A549 (cell line): ENCODE measurements at regions not wholly inside any gene's neighbourhood (a gene's known extent, or its start where the extent isn't known, plus 50 kb on each side); places are given as distances from the start of the nearest gene placed in this dataset.

Experiments used
- ATAC-seq, 2 experiments: fragments of 200-7000 bp in 1 of 2; fragments of >200 bp in 1 of 2; cut with Nextera tagmentation in 1 of 2; cut with Tn5 transposase in 1 of 2; 3 replicates each; pipeline versions ENCODE4 v1.8.0 to v1.9.1; 2018 to 2020; ENCODE audit warnings: mild to moderate bottlenecking in 1 of 2, moderate library complexity in 1 of 2
- CTCF ChIA-PET: fragments of 300-600 bp; sonication (Branson Sonifier 250); formaldehyde crosslinking; extraction: SDS; loops from one replicate; lab custom pipeline; 2021; ENCODE audit warnings: antibody characterized with exemption, inconsistent platforms; lab: Yijun Ruan, JAX
- POLR2A ChIA-PET: fragments of 350-600 bp; formaldehyde crosslinking; extraction: SDS; loops from one replicate; lab custom pipeline; 2021; ENCODE audit warnings: antibody characterized with exemption, inconsistent platforms; lab: Yijun Ruan, JAX
- DNase-seq, 2 experiments: peaks; one replicate each; pipeline versions ENCODE4 v3.0.0 to v3.0.0-alpha.2; 2011 to 2016; ENCODE audit warnings: low read depth in 1 of 2, low spot score in 1 of 2
- FAIRE-seq: peaks from 2 replicates; lab custom pipeline; 2011; peaks lifted over from hg19 to GRCh38; lab: Jason Lieb, UNC
- H3K27ac ChIP-seq, 2 experiments: fragments of >200 bp; sonication (Bioruptor Twin); formaldehyde crosslinking; 3 replicates each; pipeline ENCODE4 v1.5.1; 2016 to 2017
- H3K4me1 ChIP-seq: fragments of >200 bp; sonication (Bioruptor Twin); formaldehyde crosslinking; 3 replicates; pipeline ENCODE4 v1.6.1; 2016
- H3K4me2 ChIP-seq: fragments of >200 bp; sonication (Bioruptor Twin); formaldehyde crosslinking; 3 replicates; pipeline ENCODE4 v1.6.1; 2016
- H3K4me3 ChIP-seq: fragments of >200 bp; sonication (Bioruptor Twin); formaldehyde crosslinking; 3 replicates; pipeline ENCODE4 v1.5.1; 2016
- H3K9me3 ChIP-seq: fragments of >200 bp; sonication (Bioruptor Twin); formaldehyde crosslinking; 3 replicates; pipeline ENCODE4 v1.6.1; 2016
- BHLHE40 ChIP-seq: IDR thresholded peaks from 2 replicates; pipeline ENCODE4 v1.6.1; 2012; ENCODE audit warnings: low read depth, low read length, inconsistent platforms
- CBX8 ChIP-seq: fragments of 200-600 bp; sonication (generic); IDR thresholded peaks from 2 replicates; pipeline ENCODE4 v1.6.1; 2016
- CEBPB ChIP-seq, 2 experiments: fragments of >200 bp in 1 of 2; sonication (Bioruptor Twin) in 1 of 2; formaldehyde crosslinking in 1 of 2; IDR thresholded peaks; 2 replicates each; pipeline ENCODE4 v1.6.1; 2012 to 2016
- CHD2 ChIP-seq: fragments of 150-350 bp; IDR thresholded peaks from 2 replicates; pipeline ENCODE4 v1.6.1; 2014; ENCODE audit warnings: low read length; ENCODE audit not compliant: partially characterized antibody
- CTCF ChIP-seq: fragments of >200 bp; sonication (Bioruptor Twin); formaldehyde crosslinking; IDR thresholded peaks from 3 replicates; pipeline ENCODE4 v1.5.1; 2016
- EHF ChIP-seq: fragments of 250-450 bp; sonication (Bioruptor Pico); IDR thresholded peaks from 2 replicates; pipeline ENCODE4 v1.5.0; 2020; ENCODE audit warnings: mild to moderate bottlenecking
- FOSB ChIP-seq: fragments of 250-450 bp; sonication (Bioruptor Pico); IDR thresholded peaks from 2 replicates; pipeline ENCODE4 v1.5.0; 2020; ENCODE audit warnings: mild to moderate bottlenecking, moderate library complexity
- GATA3 ChIP-seq: IDR thresholded peaks from 2 replicates; pipeline ENCODE4 v1.6.1; 2012; ENCODE audit warnings: borderline replicate concordance
- HEYL ChIP-seq: fragments of 250-450 bp; sonication (Bioruptor Pico); IDR thresholded peaks from 2 replicates; pipeline ENCODE4 v1.8.0; 2021; ENCODE audit warnings: mild to moderate bottlenecking, moderate library complexity
- JUNB ChIP-seq: fragments of >200 bp; sonication (Bioruptor Twin); formaldehyde crosslinking; IDR thresholded peaks from 2 replicates; pipeline ENCODE4 v1.6.1; 2016
- MAFK ChIP-seq: fragments of 450-650 bp; IDR thresholded peaks from 2 replicates; pipeline ENCODE4 v1.6.1; 2014; ENCODE audit not compliant: partially characterized antibody
- MAX ChIP-seq: IDR thresholded peaks from 2 replicates; pipeline ENCODE4 v1.6.1; 2012
- NFE2L2 ChIP-seq: fragments of 150-350 bp; conservative IDR thresholded peaks from 2 replicates; pipeline ENCODE4 v1.6.1; 2014; ENCODE audit warnings: low read length
- NR3C1 ChIP-seq: fragments of >200 bp; sonication (Bioruptor Twin); formaldehyde crosslinking; IDR thresholded peaks from 3 replicates; pipeline ENCODE4 v1.6.1; 2017
- PBX3 ChIP-seq: IDR thresholded peaks from 2 replicates; pipeline ENCODE4 v1.6.1; 2012
- POLR2AphosphoS2 ChIP-seq: conservative IDR thresholded peaks from 2 replicates; pipeline ENCODE4 v1.6.1; 2012; ENCODE audit warnings: low read length, improper control_type of control experiment, inconsistent platforms
- RAD21 ChIP-seq, 2 experiments: fragments of >200 bp in 1 of 2; sonication (Bioruptor Twin) in 1 of 2; formaldehyde crosslinking in 1 of 2; IDR thresholded peaks in 1 of 2; conservative IDR thresholded peaks in 1 of 2; 2 replicates in 1 of 2; 3 replicates in 1 of 2; pipeline ENCODE4 v1.6.1; 2012 to 2018; ENCODE audit warnings: inconsistent platforms in 1 of 2
- RARB ChIP-seq: fragments of 250-450 bp; sonication (Bioruptor Pico); IDR thresholded peaks from 2 replicates; pipeline ENCODE4 v1.8.0; 2021; ENCODE audit warnings: mild to moderate bottlenecking, moderate library complexity
- RCOR1 ChIP-seq: fragments of 150-350 bp; IDR thresholded peaks from 2 replicates; pipeline ENCODE4 v1.6.1; 2014; ENCODE audit warnings: antibody characterized with exemption, low read length, low read depth
- REST ChIP-seq: fragments of 200-600 bp; sonication (generic); IDR thresholded peaks from 2 replicates; pipeline ENCODE4 v1.6.1; 2016; ENCODE audit warnings: antibody characterized with exemption, mild to moderate bottlenecking, moderate library complexity
- SREBF2 ChIP-seq: fragments of 450-650 bp; IDR thresholded peaks from 2 replicates; pipeline ENCODE4 v1.6.1; 2014; ENCODE audit warnings: mild to moderate bottlenecking, moderate library complexity
- TP53 ChIP-seq: fragments of 250-450 bp; sonication (Bioruptor Pico); IDR thresholded peaks from 2 replicates; pipeline ENCODE4 v1.5.0; 2021; ENCODE audit warnings: mild to moderate bottlenecking, moderate library complexity
- USF2 ChIP-seq: fragments of 450-650 bp; IDR thresholded peaks from 2 replicates; pipeline ENCODE4 v1.6.1; 2014; ENCODE audit warnings: antibody characterized with exemption
- ZC3H11A ChIP-seq: fragments of 450-650 bp; IDR thresholded peaks from 2 replicates; pipeline ENCODE4 v1.6.1; 2014; ENCODE audit warnings: antibody characterized with exemption, mild to moderate bottlenecking
- ZNF302 ChIP-seq: fragments of 250-450 bp; sonication (Bioruptor Pico); IDR thresholded peaks from 2 replicates; pipeline ENCODE4 v1.9.0; 2021; ENCODE audit warnings: inconsistent platforms, mild to moderate bottlenecking, moderate library complexity
- ZSCAN20 ChIP-seq: fragments of 250-450 bp; sonication (Bioruptor Pico); IDR thresholded peaks from 2 replicates; pipeline ENCODE4 v1.8.0; 2022; ENCODE audit warnings: mild to moderate bottlenecking, moderate library complexity
- WGBS: methylation state at CpG from one replicate; pipeline ENCODE4 v1.1.6; 2017; ENCODE audit errors: missing lambda C conversion rate; 5-methylcytosine and 5-hydroxymethylcytosine counted together

- DNase-seq = no peak
- no peak for TF ChIP-seq USF2
- no peak for TF ChIP-seq BHLHE40
- no peak for TF ChIP-seq CHD2
- TF ChIP-seq ZC3H11A = no peak
- no peak for TF ChIP-seq FOSB
- no peak for TF ChIP-seq POLR2AphosphoS2
- TF ChIP-seq NR3C1 = no peak
- no peak for TF ChIP-seq ZNF302 (CRISPR knock-in tag)
- TF ChIP-seq MAX = no peak
- TF ChIP-seq EHF (CRISPR knock-in tag) = no peak
- H3K27ac ChIP-seq = no peak overlapping the region
- no peak for FAIRE-seq
- H3K4me2 ChIP-seq = no peak overlapping the region
- ChIA-PET CTCF (interaction anchor here (1.2 kb wide), 1 partner anchor 10 kb away, joined by 3 read pairs; no protein-coding TSS in a partner anchor), POLR2A (no interaction called here)
- no peaks in the 10 kb centered on the region for H3K4me1 ChIP-seq
- H3K9me3 ChIP-seq = no peaks in the 10 kb centered on the region
- H3K4me3 ChIP-seq = no peak overlapping the region
- WGBS = 96% methylated on average over 4 of the region's 4 CpGs
- no peak for ATAC-seq
These were observed 81.4 kb upstream of the RPS6KA3 start for GRCh38 chrX:20348139-20348538.

GRCh38 chrX:20347481-20347880, 80.8 kb upstream of the RPS6KA3 start:
- no peak for TF ChIP-seq GATA3
- peak; percentile 4 for TF ChIP-seq MAFK
- TF ChIP-seq, all 56 proteins: peak for 1
- POLR2A ChIA-PET = no interaction called here
- Histone ChIP-seq H3K4me1 (no peaks in the 10 kb centered on the region), H3K4me2 (no peak overlapping the region), H3K9me3 (no peaks in the 10 kb centered on the region), H3K4me3 (no peak overlapping the region), H3K27ac (no peak overlapping the region)
- no peak for FAIRE-seq
- DNase-seq = no peak
- no peak for ATAC-seq
- CTCF ChIA-PET = interaction anchor here (0.9 kb wide), 1 partner anchor 92 kb away, joined by 3 read pairs; no protein-coding TSS in a partner anchor
- 82% methylated on average over 5 of the region's 5 CpGs for WGBS

GRCh38 chrX:20333672-20334071, 67.0 kb upstream of the RPS6KA3 start:
- TF ChIP-seq CEBPB (IDR thresholded peaks at IDR 0.05) (no peak), JUNB (no peak), SREBF2 (no peak), RCOR1 (no peak), RAD21 (conservative IDR thresholded peaks at IDR 0.05 in 1 of 2, IDR thresholded peaks at IDR 0.05 in 1 of 2) (no peak), HEYL (no peak), ZSCAN20 (no peak), GATA3 (no peak), RARB (CRISPR knock-in tag) (no peak), CBX8 (no peak), CHD2 (no peak), TP53 (no peak), PBX3 (no peak), CTCF (no peak), REST (no peak), NFE2L2 (no peak)
- TF ChIP-seq, all 56 proteins: peak for 0
- ChIA-PET CTCF (no interaction called here), POLR2A (no interaction called here)
- FAIRE-seq (no peak), DNase-seq (no peak), ATAC-seq (no peak)
- 33% methylated on average over 1 of the region's 1 CpG for WGBS
- Histone ChIP-seq H3K27ac (no peak overlapping the region), H3K4me2 (no peak overlapping the region), H3K9me3 (no peaks in the 10 kb centered on the region), H3K4me3 (no peak overlapping the region), H3K4me1 (no peaks in the 10 kb centered on the region)
